ENCODE measurements at regions not wholly inside any gene's neighbourhood (a gene's known extent, or its start where the extent isn't known, plus 50 kb on each side); places are given as distances from the start of the nearest gene placed in this dataset.

DNA sequence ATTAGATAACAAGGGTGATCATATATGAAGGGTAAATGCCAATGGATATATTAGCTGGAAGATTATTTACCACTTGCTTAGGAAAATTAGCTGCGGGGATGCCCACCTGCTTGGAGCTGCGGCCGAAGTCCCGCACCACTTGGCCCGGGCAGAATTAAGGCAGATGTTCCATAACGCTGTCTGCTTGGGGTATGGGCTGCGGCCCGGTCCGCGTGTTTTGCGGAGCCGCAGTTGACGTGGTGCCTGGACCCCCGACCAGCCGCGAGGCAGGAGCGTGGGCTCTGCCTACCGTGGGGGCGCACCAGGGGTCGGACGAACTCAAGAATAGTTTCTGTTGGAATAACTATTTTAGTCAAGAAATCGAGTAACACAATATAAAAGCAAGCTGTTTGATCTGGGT, 235.2 kb downstream of the CPXCR1 start:
- TF ChIP-seq, protein P1, sequence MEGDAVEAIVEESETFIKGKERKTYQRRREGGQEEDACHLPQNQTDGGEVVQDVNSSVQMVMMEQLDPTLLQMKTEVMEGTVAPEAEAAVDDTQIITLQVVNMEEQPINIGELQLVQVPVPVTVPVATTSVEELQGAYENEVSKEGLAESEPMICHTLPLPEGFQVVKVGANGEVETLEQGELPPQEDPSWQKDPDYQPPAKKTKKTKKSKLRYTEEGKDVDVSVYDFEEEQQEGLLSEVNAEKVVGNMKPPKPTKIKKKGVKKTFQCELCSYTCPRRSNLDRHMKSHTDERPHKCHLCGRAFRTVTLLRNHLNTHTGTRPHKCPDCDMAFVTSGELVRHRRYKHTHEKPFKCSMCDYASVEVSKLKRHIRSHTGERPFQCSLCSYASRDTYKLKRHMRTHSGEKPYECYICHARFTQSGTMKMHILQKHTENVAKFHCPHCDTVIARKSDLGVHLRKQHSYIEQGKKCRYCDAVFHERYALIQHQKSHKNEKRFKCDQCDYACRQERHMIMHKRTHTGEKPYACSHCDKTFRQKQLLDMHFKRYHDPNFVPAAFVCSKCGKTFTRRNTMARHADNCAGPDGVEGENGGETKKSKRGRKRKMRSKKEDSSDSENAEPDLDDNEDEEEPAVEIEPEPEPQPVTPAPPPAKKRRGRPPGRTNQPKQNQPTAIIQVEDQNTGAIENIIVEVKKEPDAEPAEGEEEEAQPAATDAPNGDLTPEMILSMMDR (conservative IDR thresholded peaks at IDR 0.05): no peak
- TF ChIP-seq ZFX (IDR thresholded peaks at IDR 0.05): no peak
- H3K27ac ChIP-seq: no peak overlapping the region

GRCh38 chrX:88982933-88983332, 235.9 kb downstream of the CPXCR1 start:
- no peak overlapping the region for H3K27ac ChIP-seq
- TF ChIP-seq ZFX (IDR thresholded peaks at IDR 0.05): no peak
- TF ChIP-seq, protein P1 (conservative IDR thresholded peaks at IDR 0.05): no peak

DNA sequence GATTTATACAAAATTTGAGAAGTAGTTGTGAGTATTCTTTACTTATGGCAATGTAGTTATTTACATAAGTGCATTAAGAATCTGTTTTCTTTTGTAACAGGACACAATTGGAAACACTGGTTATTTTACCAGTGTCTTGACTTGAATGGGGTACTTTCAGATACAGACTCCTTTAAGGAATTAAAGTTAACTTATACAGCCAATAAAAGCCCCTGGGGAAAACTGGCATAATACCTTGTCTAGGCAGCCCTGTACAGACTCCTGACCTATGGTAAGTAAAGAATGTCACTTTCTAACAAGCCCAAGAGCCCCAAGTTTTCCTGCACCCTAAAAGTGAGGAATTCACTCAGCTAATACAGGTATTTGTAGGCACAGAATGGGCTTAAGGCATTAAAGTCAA, 241.8 kb downstream of the CPXCR1 start:
- H3K27ac ChIP-seq: no peak overlapping the region
- TF ChIP-seq, protein P1 (conservative IDR thresholded peaks at IDR 0.05): no peak
- TF ChIP-seq ZFX (IDR thresholded peaks at IDR 0.05): no peak

GRCh38 chrX:88990882-88991582, 244.0 kb downstream of the CPXCR1 start:
- TF ChIP-seq, protein P1 (conservative IDR thresholded peaks at IDR 0.05): no peak
- TF ChIP-seq ZFX (IDR thresholded peaks at IDR 0.05): no peak
- no peak overlapping the region for H3K27ac ChIP-seq

- TF ChIP-seq, protein P1 (conservative IDR thresholded peaks at IDR 0.05): no peak
- no peak for TF ChIP-seq ZFX (IDR thresholded peaks at IDR 0.05)
- H3K27ac ChIP-seq: no peak overlapping the region
These were observed 244.6 kb downstream of the CPXCR1 start for GRCh38 chrX:88991583-88992132.

GRCh38 chrX:89021964-89022363, 274.9 kb downstream of the CPXCR1 start:
- H3K27ac ChIP-seq: no peak overlapping the region
- no peak for TF ChIP-seq ZFX (IDR thresholded peaks at IDR 0.05)

GRCh38 chrX:89033723-89034122, 286.7 kb downstream of the CPXCR1 start:
- TF ChIP-seq ZFX (IDR thresholded peaks at IDR 0.05): no peak
- TF ChIP-seq, protein P1 (conservative IDR thresholded peaks at IDR 0.05): no peak
- H3K27ac ChIP-seq: no peak overlapping the region

GRCh38 chrX:89034679-89035078, 287.7 kb downstream of the CPXCR1 start:
- no peak overlapping the region for H3K27ac ChIP-seq
- TF ChIP-seq, protein P1 (conservative IDR thresholded peaks at IDR 0.05): no peak
- TF ChIP-seq ZFX (IDR thresholded peaks at IDR 0.05): no peak
